ENCODE measurements at regions not wholly inside any gene's neighbourhood (a gene's known extent, or its start where the extent isn't known, plus 50 kb on each side); places are given as distances from the start of the nearest gene placed in this dataset.
"Not testable (repeated sequence)": the region's sequence is repeated elsewhere in the genome, so short reads cannot be mapped to it uniquely, and the experiment has no call there.

DNA sequence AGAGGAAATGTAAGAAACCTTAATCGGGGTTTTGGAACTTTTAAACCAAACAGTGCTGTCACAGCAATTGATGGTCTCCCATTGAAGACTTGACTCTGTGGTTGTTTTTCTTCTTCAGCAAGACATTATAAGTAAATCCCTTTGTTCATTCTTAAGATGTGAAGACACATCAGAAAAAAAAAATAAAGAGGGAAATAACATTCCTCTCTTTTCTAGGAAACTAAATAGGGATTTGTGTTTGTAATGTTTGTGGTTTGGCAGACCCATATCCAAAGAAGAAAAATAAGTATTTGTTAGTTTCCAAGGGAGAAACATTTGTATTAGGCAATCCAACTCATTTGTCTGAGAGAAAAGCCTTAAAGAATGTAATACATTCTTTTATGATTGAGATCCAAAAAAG, 359.9 kb downstream of the DSC3 start:
- ATAC-seq = no peak
- intact Hi-C loops (cut with DNase I) = no loop called here
- 35 to 51% methylated on average over 1 of the region's 1 CpG for WGBS, 2 donors
- Histone ChIP-seq H3K4me1 (no peaks in the 10 kb centered on the region), H3K9me3 (no peaks in the 10 kb centered on the region), H3K27ac (no peak overlapping the region), H3K27me3 (no peaks in the 10 kb centered on the region), H3K36me3 (replicated peaks in 1 of 2; ENCODE audit: insufficient read depth in 1 of 2, low read depth in 2 of 2) (no peaks in the 10 kb centered on the region), H3K4me3 (no peak overlapping the region)
- TF ChIP-seq POLR2A (IDR thresholded peaks at IDR 0.05) = no peak
- no peak for TF ChIP-seq CTCF (IDR thresholded peaks at IDR 0.05)
- DNase-seq = no peak

GRCh38 chr18:30679285-30679930, 363.1 kb downstream of the DSC3 start:
- no peak overlapping the region for H3K27ac ChIP-seq
- ATAC-seq = no peak
- TF ChIP-seq POLR2A (IDR thresholded peaks at IDR 0.05) (no peak), CTCF (IDR thresholded peaks at IDR 0.05) (no peak)
- DNase-seq = no peak
- WGBS, 2 donors = 57 to 58% methylated on average over 5 of the region's 5 CpGs
- H3K27me3 ChIP-seq = no peaks in the 10 kb centered on the region
- H3K4me3 ChIP-seq = no peak overlapping the region
- H3K36me3 ChIP-seq (replicated peaks in 1 of 2; ENCODE audit: insufficient read depth in 1 of 2, low read depth in 2 of 2) = no peaks in the 10 kb centered on the region
- intact Hi-C loops (cut with DNase I) = no loop called here
- no peaks in the 10 kb centered on the region for H3K4me1 ChIP-seq
- no peaks in the 10 kb centered on the region for H3K9me3 ChIP-seq

DNA sequence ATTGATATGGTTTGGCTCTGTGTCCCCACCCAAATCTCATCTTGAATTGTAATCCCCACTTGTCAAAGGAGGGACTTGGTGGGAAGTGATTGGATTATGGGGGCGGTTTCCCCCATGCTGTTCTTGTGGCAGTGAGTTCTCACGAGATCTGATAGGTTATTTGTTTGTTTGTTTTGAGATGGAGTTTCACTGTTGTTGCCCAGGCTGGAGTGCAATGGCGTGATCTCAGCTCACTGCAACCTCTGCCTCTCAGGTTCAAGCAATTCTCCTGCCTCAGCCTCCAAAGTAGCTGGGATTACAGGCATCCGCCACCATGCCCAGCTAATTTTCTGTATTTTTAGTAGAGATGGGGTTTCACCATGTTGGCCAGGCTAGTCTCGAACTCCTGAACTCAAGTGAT, 364.7 kb downstream of the DSC3 start:
- intact Hi-C loops (cut with DNase I) = not testable (repeated sequence)

DNA sequence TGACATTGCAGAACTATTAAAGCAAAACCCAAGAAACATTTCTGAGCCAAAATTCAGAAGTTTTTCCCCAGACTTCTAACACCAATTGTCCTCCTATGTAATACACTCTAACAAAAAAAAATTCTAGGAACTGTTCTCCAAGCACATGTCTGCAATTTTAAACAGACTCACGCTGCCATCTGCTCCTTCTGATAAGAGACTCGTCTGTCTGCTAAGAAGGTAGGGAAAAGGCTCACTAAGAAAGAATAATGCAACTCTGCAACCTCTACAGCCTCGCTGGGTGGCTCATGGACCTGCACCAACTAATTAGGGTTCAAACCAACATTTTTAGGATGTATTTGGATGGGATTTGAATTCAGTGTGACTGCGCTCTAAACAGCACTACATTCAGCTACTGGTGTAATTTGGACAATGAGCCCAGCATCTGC, 366.5 kb downstream of the DSC3 start:
- no peaks in the 10 kb centered on the region for H3K27me3 ChIP-seq
- H3K36me3 ChIP-seq (replicated peaks in 1 of 2; ENCODE audit: insufficient read depth in 1 of 2, low read depth in 2 of 2) = no peaks in the 10 kb centered on the region
- WGBS, 2 donors = 6 to 8% methylated on average over 4 of the region's 4 CpGs
- H3K27ac ChIP-seq = no peak overlapping the region
- ATAC-seq (no peak), DNase-seq (no peak)
- TF ChIP-seq POLR2A (IDR thresholded peaks at IDR 0.05) (no peak), CTCF (IDR thresholded peaks at IDR 0.05) (no peak)
- H3K4me3 ChIP-seq = no peak overlapping the region
- H3K4me1 ChIP-seq = no peaks in the 10 kb centered on the region
- H3K9me3 ChIP-seq = no peaks in the 10 kb centered on the region
- intact Hi-C loops (cut with DNase I) = no loop called here

More for the DNA sequence above, 364.7 kb downstream of the DSC3 start:
- WGBS, 2 donors = 80 to 86% methylated on average over 4 to 5 of the region's 5 CpGs
- not testable (repeated sequence) for H3K36me3 ChIP-seq (replicated peaks in 1 of 2; ENCODE audit: insufficient read depth in 1 of 2, low read depth in 2 of 2); H3K27me3 ChIP-seq; DNase-seq; H3K27ac ChIP-seq; H3K9me3 ChIP-seq; ATAC-seq; H3K4me1 ChIP-seq; H3K4me3 ChIP-seq

DNA sequence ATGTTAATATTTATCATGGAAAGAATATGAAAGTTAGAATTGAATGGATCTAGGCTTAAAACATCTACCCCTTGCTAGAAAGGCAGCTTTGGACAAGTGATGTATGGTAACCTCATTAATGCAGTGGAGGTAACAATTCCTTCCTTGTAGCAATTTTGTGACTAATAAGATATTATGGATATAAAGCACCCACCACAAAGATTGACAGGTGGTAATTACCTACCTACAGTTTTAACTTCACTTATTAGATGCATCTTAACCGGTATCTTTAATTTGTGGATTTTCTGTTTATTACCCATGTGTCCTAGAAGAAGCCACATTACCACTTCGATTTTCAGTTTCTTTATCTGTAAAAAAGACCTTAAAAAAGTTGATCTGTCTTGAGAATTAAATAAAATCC, 367.0 kb downstream of the DSC3 start:
- Histone ChIP-seq H3K4me3 (no peak overlapping the region), H3K27ac (no peak overlapping the region), H3K4me1 (no peaks in the 10 kb centered on the region), H3K9me3 (no peaks in the 10 kb centered on the region), H3K36me3 (replicated peaks in 1 of 2; ENCODE audit: insufficient read depth in 1 of 2, low read depth in 2 of 2) (no peaks in the 10 kb centered on the region), H3K27me3 (no peaks in the 10 kb centered on the region)
- ATAC-seq = no peak
- DNase-seq = no peak
- no peak for TF ChIP-seq POLR2A (IDR thresholded peaks at IDR 0.05)
- TF ChIP-seq CTCF (IDR thresholded peaks at IDR 0.05) = no peak
- 61 to 74% methylated on average over 2 of the region's 2 CpGs for WGBS, 2 donors
- intact Hi-C loops (cut with DNase I) = no loop called here

Data from body of pancreas (tissue), 4 donors.